GM18505 (cell line): ENCODE measurements at regions not wholly inside any gene's neighbourhood (a gene's known extent, or its start where the extent isn't known, plus 50 kb on each side); places are given as distances from the start of the nearest gene placed in this dataset.

Experiments used
- ATAC-seq: cut with Tn5 transposase; IDR thresholded peaks from one replicate; pipeline ENCODE4 v1.9.1; 2021; ENCODE audit not compliant: unreplicated experiment
- POLR2A ChIP-seq: IDR thresholded peaks from 4 replicates; pipeline ENCODE4 v1.6.1; 2011; ENCODE audit warnings: borderline replicate concordance; ENCODE audit not compliant: insufficient read depth, insufficient read length; ENCODE audit errors: extremely low read depth

- no peak for TF ChIP-seq POLR2A
- no peak for ATAC-seq
Observed at GRCh38 chrX:147602176-147602696, 309.5 kb upstream of the FMR1 start.

- no peak for ATAC-seq
- TF ChIP-seq POLR2A = no peak
Observed at GRCh38 chrX:147626605-147627004, 285.1 kb upstream of the FMR1 start.

GRCh38 chrX:147635186-147635585 is 276.5 kb upstream of the FMR1 start:
- no peak for ATAC-seq
- TF ChIP-seq POLR2A = no peak

- no peak for TF ChIP-seq POLR2A
- ATAC-seq = no peak
Observed at GRCh38 chrX:147637190-147637589, 274.5 kb upstream of the FMR1 start.

GRCh38 chrX:147646949-147647723 is 264.6 kb upstream of the FMR1 start:
- no peak for ATAC-seq
- TF ChIP-seq POLR2A = no peak

GRCh38 chrX:147675819-147676218 is 235.9 kb upstream of the FMR1 start:
- no peak for ATAC-seq
- TF ChIP-seq POLR2A = no peak

- TF ChIP-seq POLR2A = no peak
- ATAC-seq = no peak
Observed at GRCh38 chrX:147679356-147680005, 232.2 kb upstream of the FMR1 start.

- no peak for TF ChIP-seq POLR2A
- ATAC-seq = no peak
Observed at GRCh38 chrX:147680251-147680650, 231.5 kb upstream of the FMR1 start.

- ATAC-seq = no peak
Observed at GRCh38 chrX:147693511-147693910, 218.2 kb upstream of the FMR1 start.

GRCh38 chrX:147699061-147699460 is 212.7 kb upstream of the FMR1 start:
- no peak for ATAC-seq
- no peak for TF ChIP-seq POLR2A

More at GRCh38 chrX:147693511-147693910, 218.2 kb upstream of the FMR1 start:
- TF ChIP-seq POLR2A = no peak

- no peak for ATAC-seq
- no peak for TF ChIP-seq POLR2A
Observed at GRCh38 chrX:147710301-147710700, 201.4 kb upstream of the FMR1 start.

GRCh38 chrX:147733369-147733768 is 178.3 kb upstream of the FMR1 start:
- no peak for ATAC-seq
- no peak for TF ChIP-seq POLR2A

- no peak for TF ChIP-seq POLR2A
- ATAC-seq = no peak
Observed at GRCh38 chrX:147735364-147735763, 176.4 kb upstream of the FMR1 start.

- ATAC-seq = no peak
- no peak for TF ChIP-seq POLR2A
Observed at GRCh38 chrX:147736045-147736444, 175.7 kb upstream of the FMR1 start.

- no peak for TF ChIP-seq POLR2A
- no peak for ATAC-seq
Observed at GRCh38 chrX:147737690-147738089, 174.0 kb upstream of the FMR1 start.

GRCh38 chrX:147738265-147738664 is 173.5 kb upstream of the FMR1 start:
- no peak for TF ChIP-seq POLR2A
- no peak for ATAC-seq
